Endometrial microvascular endothelial cells (primary cell): ENCODE measurements at regions not wholly inside any gene's neighbourhood (a gene's known extent, or its start where the extent isn't known, plus 50 kb on each side); places are given as distances from the start of the nearest gene placed in this dataset.

Source experiments
- in situ Hi-C: cut with HindIII; loops from 2 replicates; pipeline ENCODE4 v1.10.0; 2017; ENCODE audit warnings: low sequenced_read_pairs, low pct_unique_long_range_greater_than_20kb; ENCODE audit errors: inconsistent ontology term

DNA sequence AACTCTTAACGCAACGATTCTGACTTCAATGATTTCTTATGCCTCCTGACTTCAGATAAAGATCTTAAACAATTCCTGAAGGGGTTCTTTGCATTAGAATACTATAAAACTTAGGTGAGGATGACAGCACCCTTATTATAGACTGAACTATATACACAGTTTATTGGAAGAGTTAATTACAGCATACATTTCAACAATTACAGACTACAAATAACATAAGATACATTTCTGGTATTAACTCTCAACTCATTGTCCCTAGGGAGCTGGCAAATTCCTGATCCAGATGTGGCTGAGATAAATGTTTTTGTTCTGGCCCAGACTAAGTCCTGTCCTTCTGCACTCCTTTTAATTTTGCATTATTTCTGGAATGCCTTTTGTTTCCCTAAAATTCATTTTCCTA is 155.5 kb upstream of the TMC3 start:
- in situ Hi-C loops: no loop called here

DNA sequence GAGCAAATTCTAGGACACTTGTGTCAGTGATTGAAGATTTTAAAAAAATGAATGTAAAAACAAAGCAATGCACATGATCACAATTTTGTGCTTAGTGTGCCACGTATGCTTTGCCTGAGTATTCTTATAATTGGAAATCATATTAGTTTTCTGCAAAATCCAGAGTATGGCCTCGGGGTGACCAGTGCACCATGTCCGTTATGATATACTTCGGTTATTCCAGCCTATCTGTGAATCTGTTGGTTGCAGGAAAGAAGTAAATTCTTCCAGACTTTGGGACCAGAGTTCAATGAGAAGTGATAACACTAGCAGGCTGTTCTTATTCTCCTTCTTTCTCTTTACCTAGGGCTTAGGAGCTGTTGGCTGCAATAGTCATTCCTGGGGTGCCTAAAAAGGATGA is 152.0 kb upstream of the TMC3 start:
- in situ Hi-C loops: no loop called here

DNA sequence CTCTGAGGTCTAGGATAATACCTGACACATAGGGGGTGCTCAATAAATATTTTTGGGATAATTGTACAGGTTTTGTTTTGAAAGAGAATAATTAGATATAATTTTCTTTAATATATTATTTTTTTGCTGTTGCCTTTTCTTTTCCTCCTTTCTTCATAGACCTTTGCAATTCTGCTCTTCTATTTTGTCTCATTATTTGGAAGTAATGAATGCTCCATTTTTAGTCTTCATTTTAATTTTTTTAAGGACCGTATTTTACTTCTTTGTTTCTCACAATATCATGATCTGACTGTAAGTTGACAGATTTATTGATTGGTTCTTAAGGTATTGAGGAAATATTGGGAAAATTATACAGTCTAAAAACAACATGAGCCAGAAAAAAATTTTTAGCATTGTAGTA is 150.5 kb upstream of the TMC3 start:
- in situ Hi-C loops: no loop called here

DNA sequence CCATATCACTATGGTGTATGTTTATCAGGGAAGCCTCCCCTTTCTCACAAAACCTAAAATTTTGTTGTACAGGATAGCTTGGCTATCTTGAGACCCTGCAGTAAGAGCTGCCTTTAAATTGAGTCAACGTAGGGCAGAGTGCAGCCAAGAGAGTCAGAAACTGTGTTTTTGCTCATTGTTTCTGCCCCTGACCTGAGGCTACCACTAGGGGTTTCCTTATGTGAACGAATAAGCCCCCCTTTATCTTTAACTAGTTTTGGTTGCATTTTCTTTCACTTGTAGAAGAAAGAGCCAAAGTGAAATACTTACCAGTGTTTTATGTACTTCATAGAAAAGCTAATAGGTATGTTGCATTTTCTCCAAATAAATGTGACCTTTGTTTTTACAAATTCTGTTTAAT is 149.9 kb upstream of the TMC3 start:
- in situ Hi-C loops: no loop called here

DNA sequence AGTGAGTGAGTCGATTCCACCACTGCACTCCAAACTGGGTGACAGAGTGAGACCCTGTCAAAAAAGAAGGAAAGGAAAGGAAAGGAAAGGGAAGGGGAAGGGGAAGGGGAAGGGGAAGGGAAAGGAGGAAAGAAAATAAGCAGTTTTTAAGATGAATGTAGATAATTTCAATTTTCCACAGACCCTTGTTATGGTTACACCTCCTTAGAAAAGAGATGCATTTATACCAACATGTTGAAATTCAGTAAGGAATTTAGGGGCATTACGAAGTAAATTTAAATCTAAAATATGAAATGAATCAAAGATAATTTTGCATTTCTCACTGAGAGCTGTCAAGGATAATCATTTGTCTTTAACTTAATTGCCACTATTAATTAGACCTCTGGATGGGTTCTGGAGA is 146.5 kb upstream of the TMC3 start:
- in situ Hi-C loops: no loop called here

DNA sequence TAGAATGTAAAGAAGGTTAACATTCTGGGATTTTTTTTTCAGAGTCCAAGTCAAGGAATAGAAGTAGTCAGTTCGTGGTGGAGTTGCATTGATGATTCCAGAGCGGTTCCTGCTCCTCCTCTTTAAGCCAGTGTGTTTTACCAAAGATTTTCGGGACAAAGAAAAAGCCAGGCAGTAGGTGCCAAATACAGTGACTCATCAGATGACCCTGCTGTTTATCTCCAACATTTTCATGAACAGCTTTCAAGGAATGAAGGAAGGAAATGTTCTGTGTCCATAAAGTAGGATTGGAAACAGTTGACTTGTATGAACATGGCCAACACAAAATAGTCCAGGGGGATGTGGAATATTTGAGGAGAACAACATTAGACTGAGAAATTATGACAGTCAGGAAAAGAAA is 142.4 kb upstream of the TMC3 start:
- in situ Hi-C loops: no loop called here

DNA sequence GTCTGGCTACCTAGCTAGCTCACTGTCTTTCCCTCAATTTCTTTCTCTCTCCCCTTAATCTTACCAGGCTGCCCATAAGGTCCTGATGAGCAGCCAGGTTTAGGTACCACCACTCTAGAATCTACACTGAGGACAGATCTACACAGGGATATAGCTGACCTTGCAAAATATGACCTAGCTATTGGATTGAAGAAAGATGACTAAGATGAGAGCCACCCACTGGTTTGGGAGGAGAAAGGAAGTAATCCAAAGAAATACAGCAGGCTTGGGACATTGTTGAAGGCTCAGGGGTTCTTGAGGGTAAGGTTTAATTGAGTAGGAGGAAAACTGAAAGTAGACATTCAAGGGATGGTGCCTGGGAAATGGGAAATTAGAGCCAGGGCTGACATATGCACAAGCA is 142.0 kb upstream of the TMC3 start:
- in situ Hi-C loops: no loop called here

- in situ Hi-C loops: no loop called here
Observed at GRCh38 chr15:81514725-81515124, 140.7 kb upstream of the TMC3 start.

- in situ Hi-C loops: no loop called here
Observed at GRCh38 chr15:81511138-81511537, 137.1 kb upstream of the TMC3 start.

DNA sequence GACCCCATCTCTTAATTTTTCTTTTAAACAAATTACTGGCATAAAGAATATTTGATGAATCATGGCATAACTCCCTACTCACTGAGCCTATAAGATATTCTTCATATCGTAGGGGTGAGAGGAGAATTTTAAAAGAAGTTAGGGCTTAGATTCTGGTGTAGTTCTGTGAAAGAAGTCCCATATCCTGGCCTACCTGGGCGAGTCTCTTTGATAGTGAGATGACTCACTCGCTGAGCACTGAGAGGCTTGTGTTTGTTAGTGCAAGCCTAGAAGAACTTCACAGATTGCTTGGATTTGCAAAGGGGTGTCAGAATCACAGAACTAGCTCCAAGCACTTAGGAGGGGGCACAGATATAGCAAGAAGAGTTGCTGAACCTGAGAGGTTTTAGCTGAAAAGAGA is 133.8 kb upstream of the TMC3 start:
- in situ Hi-C loops: no loop called here

DNA sequence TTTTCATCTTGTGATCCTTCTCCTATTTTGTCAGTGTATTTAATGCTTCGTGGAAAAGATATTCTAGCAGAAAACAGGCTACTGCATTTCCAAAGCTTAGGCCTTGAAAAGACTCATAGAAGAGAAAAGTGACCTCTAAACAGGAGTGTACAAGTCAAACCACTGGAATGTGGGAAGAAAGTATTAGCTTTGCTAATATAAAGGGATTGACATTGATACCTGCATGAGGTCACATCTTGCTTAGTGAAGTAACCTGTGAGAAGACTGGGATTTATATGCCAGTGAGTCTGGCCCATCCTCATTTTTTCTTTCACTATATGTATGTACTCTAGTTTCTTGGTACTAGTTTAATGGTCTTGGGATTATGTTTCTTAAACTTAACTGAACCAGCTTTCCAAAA is 132.9 kb upstream of the TMC3 start:
- in situ Hi-C loops: no loop called here

- in situ Hi-C loops: no loop called here
Observed at GRCh38 chr15:81506071-81506470, 132.1 kb upstream of the TMC3 start.

- in situ Hi-C loops: no loop called here
Observed at GRCh38 chr15:81504170-81504905, 130.3 kb upstream of the TMC3 start.

DNA sequence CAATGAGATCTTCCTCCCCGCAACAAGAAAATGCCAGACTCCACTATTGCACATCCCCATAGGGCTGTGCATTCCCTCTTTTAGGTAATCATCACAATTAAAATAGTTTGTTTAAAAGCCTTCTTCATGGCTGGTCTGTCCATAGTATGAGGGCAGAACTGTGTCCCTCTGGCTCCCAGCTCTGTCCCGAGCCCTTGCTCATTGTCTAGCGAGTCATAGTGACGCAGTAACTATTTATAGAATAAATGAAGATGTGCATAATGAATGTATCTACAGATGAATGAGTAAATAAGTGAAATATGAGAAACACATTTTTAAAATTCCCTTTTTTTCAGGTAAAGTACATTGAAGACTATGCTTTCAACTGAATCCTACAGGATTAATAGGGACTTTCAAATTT is 128.4 kb upstream of the TMC3 start:
- in situ Hi-C loops: no loop called here

GRCh38 chr15:81500081-81500480 is 126.1 kb upstream of the TMC3 start:
- in situ Hi-C loops: no loop called here

- in situ Hi-C loops: loop anchor here (25.0 kb wide), 1 partner anchor 539 kb away; the partner anchor contains the start of gene MEX3B
Observed at GRCh38 chr15:81498294-81498693, 124.3 kb upstream of the TMC3 start.

- in situ Hi-C loops: loop anchor here (25.0 kb wide), 1 partner anchor 540 kb away; the partner anchor contains the start of gene MEX3B
Observed at GRCh38 chr15:81497238-81497637, 123.2 kb upstream of the TMC3 start.

DNA sequence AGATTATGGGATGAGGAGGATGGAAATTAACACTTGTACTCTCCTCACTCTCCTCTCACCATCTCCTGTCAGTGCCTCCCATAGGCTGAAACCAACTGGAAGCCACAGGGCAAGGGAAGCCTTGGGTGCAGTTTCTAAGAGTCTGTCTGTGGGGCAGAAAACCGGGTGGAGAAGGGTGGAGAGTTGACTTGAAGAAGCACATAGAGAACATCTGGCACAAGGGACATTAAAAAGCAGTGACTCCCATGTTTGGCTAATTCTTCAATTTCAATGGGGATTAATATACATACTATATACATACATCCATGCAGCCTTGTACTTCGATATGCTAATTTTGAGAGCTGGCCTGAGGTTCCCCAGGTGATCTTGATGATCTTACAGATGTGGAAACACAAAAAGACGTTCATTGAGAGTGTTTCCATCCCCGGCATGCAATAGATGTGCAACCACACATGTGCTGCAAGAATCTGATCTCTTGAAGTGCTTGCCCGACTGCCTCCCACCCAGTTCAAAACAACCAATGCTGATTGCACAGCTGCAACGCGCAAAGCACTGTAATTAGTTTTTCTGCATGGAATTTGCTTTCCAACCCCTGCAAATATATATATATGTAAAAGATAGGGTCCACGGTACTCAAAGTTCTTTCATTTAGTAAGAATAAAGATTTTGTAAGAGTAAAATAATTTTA is 121.9 kb upstream of the TMC3 start:
- in situ Hi-C loops: loop anchor here (25.0 kb wide), 1 partner anchor 541 kb away; the partner anchor contains the start of gene MEX3B

- in situ Hi-C loops: loop anchor here (25.0 kb wide), 1 partner anchor 544 kb away; the partner anchor contains the start of gene MEX3B
Observed at GRCh38 chr15:81492969-81493645, 119.1 kb upstream of the TMC3 start.
